ENCODE measurements at regions not wholly inside any gene's neighbourhood (a gene's known extent, or its start where the extent isn't known, plus 50 kb on each side); places are given as distances from the start of the nearest gene placed in this dataset.
"Not testable (repeated sequence)": the region's sequence is repeated elsewhere in the genome, so short reads cannot be mapped to it uniquely, and the experiment has no call there.

GRCh38 chr11:23772081-23772480, 724.8 kb upstream of the LUZP2 start:
- H3K27me3 ChIP-seq (ENCODE audit: insufficient read depth, low read length) = no peaks in the 10 kb centered on the region
- no peaks in the 10 kb centered on the region for H3K9me3 ChIP-seq (ENCODE audit: low read length)
- no peak overlapping the region for H3K4me3 ChIP-seq (ENCODE audit: low read length)
- no peaks in the 10 kb centered on the region for H3K36me3 ChIP-seq (ENCODE audit: insufficient read depth, low read length)
- peaks cover under 1% of the 10 kb centered on the region for H3K4me1 ChIP-seq (ENCODE audit: insufficient read depth, low read length)
- H2AFZ ChIP-seq (ENCODE audit: low read depth, low read length) = no peak overlapping the region

- Histone ChIP-seq H3K9me3 (ENCODE audit: low read length) (no peaks in the 10 kb centered on the region), H3K4me3 (ENCODE audit: low read length) (no peak overlapping the region), H3K4me1 (ENCODE audit: insufficient read depth, low read length) (peaks cover 4% of the 10 kb centered on the region)
These were observed 717.9 kb upstream of the LUZP2 start for GRCh38 chr11:23778971-23779370.

GRCh38 chr11:23780231-23780630, 716.6 kb upstream of the LUZP2 start:
- Histone ChIP-seq H3K36me3 (ENCODE audit: insufficient read depth, low read length) (no peaks in the 10 kb centered on the region), H3K27me3 (ENCODE audit: insufficient read depth, low read length) (no peaks in the 10 kb centered on the region)

More at GRCh38 chr11:23778971-23779370, 717.9 kb upstream of the LUZP2 start:
- Histone ChIP-seq H2AFZ (ENCODE audit: low read depth, low read length) (no peak overlapping the region), H3K36me3 (ENCODE audit: insufficient read depth, low read length) (no peaks in the 10 kb centered on the region), H3K27me3 (ENCODE audit: insufficient read depth, low read length) (no peaks in the 10 kb centered on the region)

GRCh38 chr11:23781803-23782560, 714.9 kb upstream of the LUZP2 start:
- Histone ChIP-seq H3K36me3 (ENCODE audit: insufficient read depth, low read length) (no peaks in the 10 kb centered on the region), H3K4me3 (ENCODE audit: low read length) (no peak overlapping the region), H3K9me3 (ENCODE audit: low read length) (no peaks in the 10 kb centered on the region), H2AFZ (ENCODE audit: low read depth, low read length) (no peak overlapping the region), H3K27me3 (ENCODE audit: insufficient read depth, low read length) (no peaks in the 10 kb centered on the region), H3K4me1 (ENCODE audit: insufficient read depth, low read length) (peaks cover 13% of the 10 kb centered on the region)

More at GRCh38 chr11:23780231-23780630, 716.6 kb upstream of the LUZP2 start:
- peaks cover 13% of the 10 kb centered on the region for H3K4me1 ChIP-seq (ENCODE audit: insufficient read depth, low read length)
- no peaks in the 10 kb centered on the region for H3K9me3 ChIP-seq (ENCODE audit: low read length)
- no peak overlapping the region for H3K4me3 ChIP-seq (ENCODE audit: low read length)
- H2AFZ ChIP-seq (ENCODE audit: low read depth, low read length) = no peak overlapping the region

GRCh38 chr11:23786974-23787373, 709.9 kb upstream of the LUZP2 start:
- not testable (repeated sequence) for H3K9me3 ChIP-seq (ENCODE audit: low read length); H3K27me3 ChIP-seq (ENCODE audit: insufficient read depth, low read length); H3K36me3 ChIP-seq (ENCODE audit: insufficient read depth, low read length); H3K4me1 ChIP-seq (ENCODE audit: insufficient read depth, low read length); H2AFZ ChIP-seq (ENCODE audit: low read depth, low read length); H3K4me3 ChIP-seq (ENCODE audit: low read length)

GRCh38 chr11:23789200-23789853, 707.5 kb upstream of the LUZP2 start:
- H2AFZ ChIP-seq (ENCODE audit: low read depth, low read length) = no peak overlapping the region
- no peak overlapping the region for H3K4me3 ChIP-seq (ENCODE audit: low read length)
- H3K4me1 ChIP-seq (ENCODE audit: insufficient read depth, low read length) = peaks cover 6% of the 10 kb centered on the region
- no peaks in the 10 kb centered on the region for H3K9me3 ChIP-seq (ENCODE audit: low read length)
- H3K27me3 ChIP-seq (ENCODE audit: insufficient read depth, low read length) = no peaks in the 10 kb centered on the region
- H3K36me3 ChIP-seq (ENCODE audit: insufficient read depth, low read length) = no peaks in the 10 kb centered on the region

- Histone ChIP-seq H3K9me3 (ENCODE audit: low read length) (no peaks in the 10 kb centered on the region), H3K36me3 (ENCODE audit: insufficient read depth, low read length) (no peaks in the 10 kb centered on the region), H3K4me1 (ENCODE audit: insufficient read depth, low read length) (no peaks in the 10 kb centered on the region), H2AFZ (ENCODE audit: low read depth, low read length) (no peak overlapping the region), H3K4me3 (ENCODE audit: low read length) (no peak overlapping the region), H3K27me3 (ENCODE audit: insufficient read depth, low read length) (no peaks in the 10 kb centered on the region)
These were observed 706.9 kb upstream of the LUZP2 start for GRCh38 chr11:23789938-23790371.

- Histone ChIP-seq H3K4me1 (ENCODE audit: insufficient read depth, low read length) (peaks cover 14% of the 10 kb centered on the region), H2AFZ (ENCODE audit: low read depth, low read length) (no peak overlapping the region), H3K9me3 (ENCODE audit: low read length) (no peaks in the 10 kb centered on the region), H3K27me3 (ENCODE audit: insufficient read depth, low read length) (no peaks in the 10 kb centered on the region), H3K36me3 (ENCODE audit: insufficient read depth, low read length) (no peaks in the 10 kb centered on the region), H3K4me3 (ENCODE audit: low read length) (no peak overlapping the region)
These were observed 699.0 kb upstream of the LUZP2 start for GRCh38 chr11:23797624-23798419.

GRCh38 chr11:23834306-23834705, 662.5 kb upstream of the LUZP2 start:
- not testable (repeated sequence) for H3K27me3 ChIP-seq (ENCODE audit: insufficient read depth, low read length); H2AFZ ChIP-seq (ENCODE audit: low read depth, low read length); H3K9me3 ChIP-seq (ENCODE audit: low read length); H3K4me1 ChIP-seq (ENCODE audit: insufficient read depth, low read length); H3K4me3 ChIP-seq (ENCODE audit: low read length); H3K36me3 ChIP-seq (ENCODE audit: insufficient read depth, low read length)

GRCh38 chr11:23836981-23837380, 659.9 kb upstream of the LUZP2 start:
- Histone ChIP-seq H3K4me3 (ENCODE audit: low read length) (no peak overlapping the region), H3K9me3 (ENCODE audit: low read length) (no peaks in the 10 kb centered on the region), H3K36me3 (ENCODE audit: insufficient read depth, low read length) (no peaks in the 10 kb centered on the region), H2AFZ (ENCODE audit: low read depth, low read length) (no peak overlapping the region), H3K27me3 (ENCODE audit: insufficient read depth, low read length) (no peaks in the 10 kb centered on the region), H3K4me1 (ENCODE audit: insufficient read depth, low read length) (no peaks in the 10 kb centered on the region)

GRCh38 chr11:23840872-23841271, 656.0 kb upstream of the LUZP2 start:
- no peaks in the 10 kb centered on the region for H3K9me3 ChIP-seq (ENCODE audit: low read length)
- no peaks in the 10 kb centered on the region for H3K4me1 ChIP-seq (ENCODE audit: insufficient read depth, low read length)
- H3K4me3 ChIP-seq (ENCODE audit: low read length) = no peak overlapping the region
- H2AFZ ChIP-seq (ENCODE audit: low read depth, low read length) = no peak overlapping the region
- no peaks in the 10 kb centered on the region for H3K27me3 ChIP-seq (ENCODE audit: insufficient read depth, low read length)
- no peaks in the 10 kb centered on the region for H3K36me3 ChIP-seq (ENCODE audit: insufficient read depth, low read length)

GRCh38 chr11:23846902-23847422, 649.9 kb upstream of the LUZP2 start:
- Histone ChIP-seq H3K36me3 (ENCODE audit: insufficient read depth, low read length) (no peaks in the 10 kb centered on the region), H3K27me3 (ENCODE audit: insufficient read depth, low read length) (no peaks in the 10 kb centered on the region), H2AFZ (ENCODE audit: low read depth, low read length) (no peak overlapping the region), H3K4me3 (ENCODE audit: low read length) (no peak overlapping the region), H3K9me3 (ENCODE audit: low read length) (no peaks in the 10 kb centered on the region), H3K4me1 (ENCODE audit: insufficient read depth, low read length) (no peaks in the 10 kb centered on the region)

GRCh38 chr11:23851216-23851615, 645.6 kb upstream of the LUZP2 start:
- no peaks in the 10 kb centered on the region for H3K36me3 ChIP-seq (ENCODE audit: insufficient read depth, low read length)
- no peaks in the 10 kb centered on the region for H3K27me3 ChIP-seq (ENCODE audit: insufficient read depth, low read length)
- H3K9me3 ChIP-seq (ENCODE audit: low read length) = no peaks in the 10 kb centered on the region
- H2AFZ ChIP-seq (ENCODE audit: low read depth, low read length) = no peak overlapping the region
- no peak overlapping the region for H3K4me3 ChIP-seq (ENCODE audit: low read length)
- no peaks in the 10 kb centered on the region for H3K4me1 ChIP-seq (ENCODE audit: insufficient read depth, low read length)
